HFFc6 (cell line): ENCODE measurements at regions not wholly inside any gene's neighbourhood (a gene's known extent, or its start where the extent isn't known, plus 50 kb on each side); places are given as distances from the start of the nearest gene placed in this dataset.
A peak's percentile ranks its signal among the peaks of the same experiment; 100 is the strongest.

Experiments used
- DNase-seq: peaks from one replicate; pipeline ENCODE4 v3.0.0-alpha.2; 2018
- H3K27ac Mint-ChIP-seq: 2 replicates; pipeline ENCODE4 v1.8.0; 2020; ENCODE audit warnings: mild to moderate bottlenecking, mixed read lengths
- H3K27me3 Mint-ChIP-seq: 2 replicates; pipeline ENCODE4 v1.8.0; 2021; ENCODE audit warnings: mild to moderate bottlenecking, moderate library complexity, mixed read lengths; ENCODE audit not compliant: insufficient read depth
- H3K36me3 Mint-ChIP-seq: 2 replicates; pipeline ENCODE4 v1.8.0; 2021; ENCODE audit warnings: low read depth, mixed read lengths
- H3K4me1 Mint-ChIP-seq: 2 replicates; pipeline ENCODE4 v1.8.0; 2020; ENCODE audit warnings: low read depth, mixed read lengths
- H3K4me3 Mint-ChIP-seq: 2 replicates; pipeline ENCODE4 v1.8.0; 2020; ENCODE audit warnings: mild to moderate bottlenecking, moderate library complexity, mixed read lengths
- H3K9me3 Mint-ChIP-seq: 2 replicates; pipeline ENCODE4 v1.8.0; 2020; ENCODE audit warnings: mild to moderate bottlenecking, mixed read lengths
- TF ChIP-seq, protein P1 (sequence below): fragments of 200-600 bp; sonication (generic); IDR thresholded peaks from 2 replicates; pipeline ENCODE4 v1.5.0; 2021; ENCODE audit warnings: antibody characterized with exemption, mild to moderate bottlenecking

DNA sequence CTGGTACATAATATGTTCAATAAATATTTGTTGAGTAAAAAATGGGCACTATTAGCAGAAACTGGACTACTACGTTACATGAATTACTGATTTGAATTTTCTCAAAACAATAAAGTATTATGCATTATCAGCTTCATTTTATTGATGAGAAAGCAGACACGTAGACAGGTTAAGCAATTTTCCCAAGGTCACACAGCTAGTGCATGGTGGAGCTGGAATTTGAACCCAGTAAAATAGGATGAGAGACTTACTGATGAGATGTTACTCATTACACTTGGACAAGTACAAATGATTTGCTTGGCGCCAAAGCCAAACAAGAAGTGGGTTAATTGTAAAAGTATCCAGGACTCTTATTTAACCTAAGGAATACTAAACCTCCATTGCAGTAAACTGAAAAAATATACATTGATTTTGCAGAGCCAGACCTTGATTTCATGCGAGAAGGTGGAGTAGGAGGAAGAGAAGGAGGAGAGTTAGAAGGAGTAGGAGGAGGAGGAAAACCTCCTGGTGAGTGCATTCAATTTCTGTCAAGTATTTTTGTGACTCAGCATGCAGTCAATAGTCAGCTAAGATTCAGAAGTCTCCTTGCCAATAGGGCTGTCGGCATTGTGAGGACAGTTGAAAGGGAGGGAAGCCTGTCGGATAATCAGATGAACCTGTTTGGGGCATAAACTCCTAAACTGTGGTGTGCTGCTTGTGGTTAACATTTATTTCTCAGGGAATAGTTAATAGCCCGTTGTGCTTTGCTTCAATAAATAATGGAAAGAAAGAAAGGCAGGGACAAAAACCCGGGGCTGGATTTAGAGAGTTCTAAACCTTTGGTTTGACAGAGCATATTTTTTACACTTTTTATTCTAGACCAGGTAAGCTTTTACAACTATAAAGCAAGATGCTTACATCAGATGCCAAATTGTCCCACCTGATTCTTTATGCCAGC, 77.0 kb upstream of the TACR1 start:
- Mint-ChIP-seq H3K4me3 (peak overlapping the region; percentile 87), H3K36me3 (peaks cover 26% of the 10 kb centered on the region), H3K9me3 (no peaks in the 10 kb centered on the region), H3K27me3 (no peaks in the 10 kb centered on the region), H3K27ac (peak overlapping the region; percentile 85), H3K4me1 (peaks cover 38% of the 10 kb centered on the region)
- TF ChIP-seq, protein P1, sequence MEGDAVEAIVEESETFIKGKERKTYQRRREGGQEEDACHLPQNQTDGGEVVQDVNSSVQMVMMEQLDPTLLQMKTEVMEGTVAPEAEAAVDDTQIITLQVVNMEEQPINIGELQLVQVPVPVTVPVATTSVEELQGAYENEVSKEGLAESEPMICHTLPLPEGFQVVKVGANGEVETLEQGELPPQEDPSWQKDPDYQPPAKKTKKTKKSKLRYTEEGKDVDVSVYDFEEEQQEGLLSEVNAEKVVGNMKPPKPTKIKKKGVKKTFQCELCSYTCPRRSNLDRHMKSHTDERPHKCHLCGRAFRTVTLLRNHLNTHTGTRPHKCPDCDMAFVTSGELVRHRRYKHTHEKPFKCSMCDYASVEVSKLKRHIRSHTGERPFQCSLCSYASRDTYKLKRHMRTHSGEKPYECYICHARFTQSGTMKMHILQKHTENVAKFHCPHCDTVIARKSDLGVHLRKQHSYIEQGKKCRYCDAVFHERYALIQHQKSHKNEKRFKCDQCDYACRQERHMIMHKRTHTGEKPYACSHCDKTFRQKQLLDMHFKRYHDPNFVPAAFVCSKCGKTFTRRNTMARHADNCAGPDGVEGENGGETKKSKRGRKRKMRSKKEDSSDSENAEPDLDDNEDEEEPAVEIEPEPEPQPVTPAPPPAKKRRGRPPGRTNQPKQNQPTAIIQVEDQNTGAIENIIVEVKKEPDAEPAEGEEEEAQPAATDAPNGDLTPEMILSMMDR, result no peak
- DNase-seq, result peak; percentile 63

DNA sequence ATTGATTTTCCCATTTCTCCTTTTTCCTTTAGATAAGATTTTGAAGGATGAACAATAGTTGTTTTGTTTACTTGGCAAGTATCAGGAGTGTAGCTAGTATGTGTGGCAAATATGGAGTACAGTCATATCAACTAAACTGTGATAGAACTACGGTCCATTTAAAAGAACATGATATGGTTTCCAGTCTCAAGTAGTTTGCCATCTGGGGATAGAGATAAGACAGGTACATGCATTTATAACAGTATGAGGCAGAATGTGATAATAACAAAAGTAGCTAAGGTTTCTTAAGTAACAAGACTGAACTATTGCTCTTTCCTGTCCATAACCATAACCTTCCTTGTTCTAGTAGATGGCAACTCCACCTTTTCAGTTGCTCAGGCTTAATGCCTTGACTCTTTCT, 75.6 kb upstream of the TACR1 start:
- H3K9me3 Mint-ChIP-seq, result no peaks in the 10 kb centered on the region
- H3K27me3 Mint-ChIP-seq, result no peaks in the 10 kb centered on the region
- no peak for DNase-seq
- H3K4me3 Mint-ChIP-seq, result no peak overlapping the region
- peaks cover 38% of the 10 kb centered on the region for H3K4me1 Mint-ChIP-seq
- H3K36me3 Mint-ChIP-seq, result peaks cover 26% of the 10 kb centered on the region
- H3K27ac Mint-ChIP-seq, result no peak overlapping the region
- TF ChIP-seq, protein P1, result no peak

DNA sequence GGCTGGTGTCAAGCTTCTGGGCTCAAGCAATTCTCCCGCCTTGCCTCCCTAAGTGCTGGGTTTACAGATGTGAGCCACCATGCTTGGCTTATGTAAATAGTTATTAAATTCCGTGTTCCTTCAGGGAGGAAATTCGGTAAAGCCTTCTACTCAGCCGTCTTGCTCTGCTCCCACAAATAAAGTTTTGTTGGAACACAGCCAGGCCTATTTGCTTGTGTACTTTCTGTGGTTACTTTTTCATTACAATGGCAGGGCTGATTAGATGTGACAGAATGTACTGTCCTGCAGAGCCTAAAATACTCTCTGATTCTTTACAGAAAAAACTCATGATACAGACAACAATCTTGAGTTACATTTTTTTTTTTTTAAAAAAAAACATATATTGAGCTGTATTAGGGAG, 68.8 kb upstream of the TACR1 start:
- Mint-ChIP-seq H3K36me3 (peaks cover 5% of the 10 kb centered on the region), H3K9me3 (no peaks in the 10 kb centered on the region), H3K27ac (no peak overlapping the region), H3K27me3 (peaks cover 2% of the 10 kb centered on the region), H3K4me3 (no peak overlapping the region), H3K4me1 (no peaks in the 10 kb centered on the region)
- TF ChIP-seq, protein P1, result no peak
- no peak for DNase-seq

DNA sequence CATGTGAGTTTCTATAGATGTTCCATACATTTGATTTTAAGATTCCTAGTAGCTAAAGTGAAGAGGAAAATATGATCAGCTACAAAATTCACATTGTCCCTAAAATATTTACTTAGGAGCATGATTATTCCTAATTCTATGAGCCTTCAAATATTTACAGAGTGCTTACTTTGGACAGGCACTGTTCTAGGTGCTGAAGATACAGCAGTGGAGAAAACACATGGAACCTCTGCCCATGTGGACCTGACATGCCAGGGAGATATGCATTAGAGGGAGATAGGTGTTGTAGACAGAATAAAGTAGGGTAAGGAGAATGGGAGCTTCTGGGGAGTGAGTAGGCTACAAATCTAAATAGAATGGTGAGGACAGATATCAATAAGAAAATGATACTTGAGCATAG, 62.6 kb upstream of the TACR1 start:
- TF ChIP-seq, protein P1, result no peak
- Mint-ChIP-seq H3K27me3 (peaks cover 2% of the 10 kb centered on the region), H3K36me3 (peaks cover 23% of the 10 kb centered on the region), H3K9me3 (peaks cover 18% of the 10 kb centered on the region), H3K4me1 (no peaks in the 10 kb centered on the region), H3K4me3 (no peak overlapping the region), H3K27ac (no peak overlapping the region)
- DNase-seq, result no peak

DNA sequence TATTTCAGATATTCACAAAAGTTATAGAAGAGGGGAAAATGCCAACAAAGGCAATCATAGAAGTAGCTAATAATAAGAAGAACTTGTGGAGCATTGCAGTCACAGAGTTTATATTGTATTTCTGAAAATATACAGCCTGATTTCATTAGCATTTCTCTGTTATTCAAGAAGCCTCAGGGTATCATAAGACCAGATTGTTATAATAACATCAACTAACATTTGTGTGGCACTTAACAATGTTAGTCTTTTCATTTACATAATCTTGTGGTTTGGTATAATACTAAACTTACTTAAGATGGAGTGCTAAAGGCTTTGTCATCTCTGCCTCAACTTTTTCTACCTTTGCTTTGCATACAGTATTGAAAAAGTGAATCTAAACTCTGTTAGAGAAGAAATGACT, 61.6 kb upstream of the TACR1 start:
- Mint-ChIP-seq H3K36me3 (peaks cover 23% of the 10 kb centered on the region), H3K4me3 (no peak overlapping the region), H3K27me3 (no peaks in the 10 kb centered on the region), H3K27ac (no peak overlapping the region), H3K4me1 (no peaks in the 10 kb centered on the region), H3K9me3 (peaks cover 18% of the 10 kb centered on the region)
- TF ChIP-seq, protein P1, result no peak
- no peak for DNase-seq
